ENCODE measurements at regions not wholly inside any gene's neighbourhood (a gene's known extent, or its start where the extent isn't known, plus 50 kb on each side); places are given as distances from the start of the nearest gene placed in this dataset.

DNA sequence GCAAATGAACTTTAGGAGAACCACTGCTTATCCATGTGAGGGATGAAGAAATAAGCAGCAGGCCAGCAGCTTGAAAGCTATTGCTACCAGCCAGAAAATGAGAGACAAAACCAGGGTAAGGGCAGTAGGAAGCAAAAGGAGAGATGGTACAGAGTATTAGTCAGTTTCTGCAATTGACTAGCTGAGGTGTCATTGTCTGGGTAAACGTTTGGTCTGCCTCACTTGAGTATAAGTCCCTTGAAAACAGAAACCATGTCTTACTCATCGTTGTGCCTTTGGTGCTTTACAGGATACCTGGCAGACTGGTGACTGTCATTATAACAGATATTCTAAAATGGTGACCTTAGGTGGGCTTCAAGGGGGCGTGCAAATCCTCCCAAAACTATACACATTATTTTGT is 63.9 kb upstream of the USP47 start:
- H3K36me3 ChIP-seq (ENCODE audit: control insufficient read depth in 3 of 3, insufficient read depth in 2 of 3, low read depth in 1 of 3, low read length in 3 of 3): no peaks in the 10 kb centered on the region
- H3K27ac ChIP-seq (ENCODE audit: low read depth in 1 of 3, low read length in 2 of 3): no peak overlapping the region
- WGBS, 3 donors: 35 to 64% (median 37%) methylated on average over 3 of the region's 3 CpGs
- no peaks in the 10 kb centered on the region for H3K9me3 ChIP-seq (ENCODE audit: control insufficient read depth in 2 of 2, insufficient read depth in 1 of 2, low read depth in 1 of 2, low read length in 1 of 2)
- H3K4me1 ChIP-seq (ENCODE audit: control insufficient read depth in 3 of 3, insufficient read depth in 2 of 3, low read depth in 1 of 3, low read length in 2 of 3): no peaks in the 10 kb centered on the region
- DNase-seq (no peak), FAIRE-seq (no peak)
- peaks cover 0 to 7% (median 2%) of the 10 kb centered on the region in 3 donors for H3K27me3 ChIP-seq (ENCODE audit: control insufficient read depth in 3 of 3, insufficient read depth in 3 of 3, low read length in 3 of 3)
- H3K4me3 ChIP-seq (ENCODE audit: low read depth in 1 of 3, low read length in 3 of 3): no peak overlapping the region

DNA sequence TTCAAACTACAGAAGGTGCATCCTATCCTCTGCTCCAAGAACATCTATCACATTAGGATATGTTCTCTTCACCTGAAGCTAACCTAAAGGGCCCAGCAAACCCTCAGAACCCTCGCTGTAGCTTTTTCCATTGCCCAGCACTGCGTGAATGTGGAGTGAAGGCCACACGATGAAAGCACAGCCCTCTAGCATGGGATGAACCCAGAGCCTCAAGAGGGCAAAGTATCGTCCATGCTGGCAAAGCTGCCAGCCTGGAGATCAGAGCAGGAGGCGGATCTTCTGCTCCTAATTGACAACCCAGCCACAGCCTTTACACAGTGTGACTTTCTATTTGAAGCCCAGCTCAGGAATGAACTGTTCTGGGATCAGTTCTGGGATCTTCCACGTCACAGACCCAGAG is 65.1 kb upstream of the USP47 start:
- FAIRE-seq (no peak), DNase-seq (no peak)
- Histone ChIP-seq H3K36me3 (ENCODE audit: control insufficient read depth in 3 of 3, insufficient read depth in 2 of 3, low read depth in 1 of 3, low read length in 3 of 3) (no peaks in the 10 kb centered on the region), H3K4me1 (ENCODE audit: control insufficient read depth in 3 of 3, insufficient read depth in 2 of 3, low read depth in 1 of 3, low read length in 2 of 3) (no peaks in the 10 kb centered on the region), H3K9me3 (ENCODE audit: control insufficient read depth in 2 of 2, insufficient read depth in 1 of 2, low read depth in 1 of 2, low read length in 1 of 2) (no peaks in the 10 kb centered on the region), H3K4me3 (ENCODE audit: low read depth in 1 of 3, low read length in 3 of 3) (no peak overlapping the region), H3K27me3 (ENCODE audit: control insufficient read depth in 3 of 3, insufficient read depth in 3 of 3, low read length in 3 of 3) (peaks cover 0 to 7% (median 2%) of the 10 kb centered on the region in 3 donors), H3K27ac (ENCODE audit: low read depth in 1 of 3, low read length in 2 of 3) (no peak overlapping the region)
- WGBS, 3 donors: 47 to 80% (median 59%) methylated on average over 6 of the region's 6 CpGs

DNA sequence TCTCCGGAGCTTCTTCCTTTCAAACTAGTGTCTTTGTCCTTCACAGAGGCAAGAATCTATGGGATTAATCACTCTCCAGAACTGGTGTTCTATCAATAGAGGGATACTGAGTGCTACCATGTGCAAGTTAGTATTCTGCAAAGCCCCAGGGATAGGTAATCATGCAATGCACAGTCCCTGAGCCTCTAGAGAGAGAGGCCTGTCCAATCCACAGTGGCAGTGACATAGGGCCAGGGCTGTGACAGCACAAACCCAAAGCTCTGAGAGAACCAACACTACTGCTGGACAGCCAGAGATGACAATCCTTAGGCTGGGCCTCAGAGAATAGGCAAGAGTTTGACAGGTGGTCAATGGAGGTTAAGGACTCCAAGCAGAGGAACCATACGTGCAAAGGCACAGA is 66.8 kb upstream of the USP47 start:
- Histone ChIP-seq H3K4me1 (ENCODE audit: control insufficient read depth in 3 of 3, insufficient read depth in 2 of 3, low read depth in 1 of 3, low read length in 2 of 3) (no peaks in the 10 kb centered on the region), H3K9me3 (ENCODE audit: control insufficient read depth in 2 of 2, insufficient read depth in 1 of 2, low read depth in 1 of 2, low read length in 1 of 2) (no peaks in the 10 kb centered on the region), H3K27ac (ENCODE audit: low read depth in 1 of 3, low read length in 2 of 3) (no peak overlapping the region), H3K27me3 (ENCODE audit: control insufficient read depth in 3 of 3, insufficient read depth in 3 of 3, low read length in 3 of 3) (peaks cover 0 to 8% (median 2%) of the 10 kb centered on the region in 3 donors), H3K36me3 (ENCODE audit: control insufficient read depth in 3 of 3, insufficient read depth in 2 of 3, low read depth in 1 of 3, low read length in 3 of 3) (no peaks in the 10 kb centered on the region), H3K4me3 (ENCODE audit: low read depth in 1 of 3, low read length in 3 of 3) (no peak overlapping the region)
- 88 to 91% (median 90%) methylated on average over 2 of the region's 2 CpGs for WGBS, 3 donors
- FAIRE-seq (no peak), DNase-seq (no peak)

DNA sequence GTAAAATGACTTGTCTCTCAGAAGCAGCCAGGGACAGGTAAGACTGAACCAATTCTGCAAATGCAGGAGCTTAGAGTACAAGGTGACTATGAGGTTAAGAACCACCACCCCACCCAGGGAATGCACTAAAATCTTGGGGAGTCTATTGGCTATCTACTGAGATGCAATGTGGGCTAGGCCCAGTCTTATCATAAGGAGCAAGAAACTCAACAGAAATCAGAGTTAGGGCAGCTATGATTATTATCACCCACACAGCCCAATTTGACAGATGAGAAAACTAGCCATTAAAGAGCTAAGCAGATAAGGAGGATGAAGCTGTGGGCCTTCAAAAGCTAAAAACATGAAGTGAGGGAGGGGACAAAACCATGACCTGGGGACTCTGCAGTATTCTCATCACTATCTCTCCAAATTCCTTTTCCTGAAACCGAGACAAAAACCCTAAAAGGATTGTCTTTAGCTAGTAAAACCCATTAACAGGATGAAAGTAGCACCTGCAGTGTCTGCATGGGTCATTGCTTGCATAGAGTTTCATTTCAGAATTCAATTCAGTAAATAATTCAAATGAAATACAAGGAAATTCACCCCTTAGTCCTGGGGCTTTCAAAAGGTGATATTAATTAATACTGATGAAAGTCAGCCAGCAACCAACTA is 68.8 kb upstream of the USP47 start:
- no peak overlapping the region for H3K4me3 ChIP-seq (ENCODE audit: low read depth in 1 of 3, low read length in 3 of 3)
- H3K4me1 ChIP-seq (ENCODE audit: control insufficient read depth in 3 of 3, insufficient read depth in 2 of 3, low read depth in 1 of 3, low read length in 2 of 3): no peaks in the 10 kb centered on the region
- no peak overlapping the region for H3K27ac ChIP-seq (ENCODE audit: low read depth in 1 of 3, low read length in 2 of 3)
- DNase-seq (no peak), FAIRE-seq (no peak)
- 40 to 66% (median 48%) methylated on average over 1 of the region's 1 CpG for WGBS, 3 donors
- no peaks in the 10 kb centered on the region for H3K9me3 ChIP-seq (ENCODE audit: control insufficient read depth in 2 of 2, insufficient read depth in 1 of 2, low read depth in 1 of 2, low read length in 1 of 2)
- no peaks in the 10 kb centered on the region for H3K36me3 ChIP-seq (ENCODE audit: control insufficient read depth in 3 of 3, insufficient read depth in 2 of 3, low read depth in 1 of 3, low read length in 3 of 3)
- H3K27me3 ChIP-seq (ENCODE audit: control insufficient read depth in 3 of 3, insufficient read depth in 3 of 3, low read length in 3 of 3): peaks cover 0 to 11% (median 2%) of the 10 kb centered on the region in 3 donors

DNA sequence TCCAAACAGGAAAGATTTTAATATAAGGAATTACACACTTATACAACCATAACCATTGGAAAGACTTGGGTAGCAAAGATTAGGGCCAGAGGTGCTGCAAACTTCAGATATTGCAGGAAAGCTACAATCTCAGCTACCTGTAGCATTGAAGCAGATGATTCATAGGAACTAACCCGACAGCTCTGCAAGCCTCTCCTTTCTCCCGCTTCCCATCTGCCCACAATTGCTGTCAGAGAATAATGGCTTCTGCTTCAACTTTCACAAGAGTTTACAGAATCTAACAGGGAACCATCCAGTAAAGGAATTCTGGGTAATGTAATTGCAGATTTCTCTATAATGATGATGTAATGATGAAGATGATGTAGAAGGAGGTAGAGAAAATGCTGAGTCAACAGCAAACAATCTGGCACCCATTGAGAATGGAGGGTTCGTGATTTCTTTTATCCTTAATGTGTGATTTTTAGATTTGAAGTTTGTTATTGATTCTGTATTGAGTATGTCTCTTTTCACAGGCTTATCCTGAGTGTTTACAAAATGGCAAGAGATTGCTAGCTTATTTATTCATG is 70.8 kb upstream of the USP47 start:
- no peaks in the 10 kb centered on the region for H3K9me3 ChIP-seq (ENCODE audit: control insufficient read depth in 2 of 2, insufficient read depth in 1 of 2, low read depth in 1 of 2, low read length in 1 of 2)
- WGBS, 3 donors: 77 to 86% (median 77%) methylated on average over 3 of the region's 3 CpGs
- peaks cover 0 to 15% (median 2%) of the 10 kb centered on the region in 3 donors for H3K27me3 ChIP-seq (ENCODE audit: control insufficient read depth in 3 of 3, insufficient read depth in 3 of 3, low read length in 3 of 3)
- no peak for FAIRE-seq
- H3K27ac ChIP-seq (ENCODE audit: low read depth in 1 of 3, low read length in 2 of 3): no peak overlapping the region
- H3K4me1 ChIP-seq (ENCODE audit: control insufficient read depth in 3 of 3, insufficient read depth in 2 of 3, low read depth in 1 of 3, low read length in 2 of 3): no peaks in the 10 kb centered on the region
- no peak for DNase-seq
- H3K36me3 ChIP-seq (ENCODE audit: control insufficient read depth in 3 of 3, insufficient read depth in 2 of 3, low read depth in 1 of 3, low read length in 3 of 3): no peaks in the 10 kb centered on the region
- no peak overlapping the region for H3K4me3 ChIP-seq (ENCODE audit: low read depth in 1 of 3, low read length in 3 of 3)

DNA sequence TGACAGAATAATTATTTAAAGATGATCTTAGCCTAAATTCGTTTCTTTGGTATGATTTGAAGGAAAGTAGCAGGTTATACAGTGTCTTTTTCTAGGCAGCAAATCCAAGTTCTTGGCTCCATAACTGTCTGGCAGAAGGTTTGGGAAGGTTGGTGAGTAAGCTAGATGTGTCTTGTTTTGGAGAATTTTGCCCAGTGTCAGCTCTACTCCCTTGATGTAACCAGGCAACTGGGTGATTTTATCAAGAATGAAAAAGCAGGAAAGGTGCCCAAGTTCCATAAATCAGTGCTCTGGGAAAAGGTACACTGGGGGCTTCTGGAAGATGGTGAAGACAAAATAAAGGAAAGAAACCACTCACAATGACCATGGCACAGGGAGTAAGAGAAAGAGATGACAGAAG is 71.5 kb upstream of the USP47 start:
- Histone ChIP-seq H3K4me1 (ENCODE audit: control insufficient read depth in 3 of 3, insufficient read depth in 2 of 3, low read depth in 1 of 3, low read length in 2 of 3) (no peaks in the 10 kb centered on the region), H3K27ac (ENCODE audit: low read depth in 1 of 3, low read length in 2 of 3) (no peak overlapping the region), H3K4me3 (ENCODE audit: low read depth in 1 of 3, low read length in 3 of 3) (no peak overlapping the region), H3K27me3 (ENCODE audit: control insufficient read depth in 3 of 3, insufficient read depth in 3 of 3, low read length in 3 of 3) (peaks cover 0 to 12% (median 2%) of the 10 kb centered on the region in 3 donors), H3K9me3 (ENCODE audit: control insufficient read depth in 2 of 2, insufficient read depth in 1 of 2, low read depth in 1 of 2, low read length in 1 of 2) (no peaks in the 10 kb centered on the region), H3K36me3 (ENCODE audit: control insufficient read depth in 3 of 3, insufficient read depth in 2 of 3, low read depth in 1 of 3, low read length in 3 of 3) (no peaks in the 10 kb centered on the region)
- WGBS, 3 donors: 50 to 70% (median 63%) methylated on average over 1 of the region's 1 CpG
- DNase-seq (no peak), FAIRE-seq (no peak)

DNA sequence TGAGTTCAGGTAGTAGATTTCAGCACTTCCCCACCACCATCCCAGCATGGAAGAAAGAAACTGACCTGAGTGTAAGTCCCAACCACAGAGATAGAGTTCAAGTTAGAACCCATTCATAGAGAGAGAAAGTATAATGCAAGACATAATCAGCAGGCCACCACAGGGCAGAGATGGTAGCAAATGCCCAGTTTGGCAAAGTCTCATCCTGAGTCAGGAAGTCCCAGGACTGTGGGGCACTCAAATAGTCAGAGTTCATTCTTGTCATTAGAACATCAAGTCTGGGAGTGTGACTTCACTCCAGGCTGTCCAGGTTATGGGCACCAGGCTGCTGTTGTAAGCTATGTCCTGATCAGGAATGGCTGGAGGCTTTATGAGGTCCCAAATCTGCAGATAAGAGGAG is 72.0 kb upstream of the USP47 start:
- H3K36me3 ChIP-seq (ENCODE audit: control insufficient read depth in 3 of 3, insufficient read depth in 2 of 3, low read depth in 1 of 3, low read length in 3 of 3): no peaks in the 10 kb centered on the region
- no peak overlapping the region for H3K27ac ChIP-seq (ENCODE audit: low read depth in 1 of 3, low read length in 2 of 3)
- DNase-seq (no peak), FAIRE-seq (no peak)
- no peaks in the 10 kb centered on the region for H3K4me1 ChIP-seq (ENCODE audit: control insufficient read depth in 3 of 3, insufficient read depth in 2 of 3, low read depth in 1 of 3, low read length in 2 of 3)
- no peaks in the 10 kb centered on the region for H3K9me3 ChIP-seq (ENCODE audit: control insufficient read depth in 2 of 2, insufficient read depth in 1 of 2, low read depth in 1 of 2, low read length in 1 of 2)
- H3K27me3 ChIP-seq (ENCODE audit: control insufficient read depth in 3 of 3, insufficient read depth in 3 of 3, low read length in 3 of 3): peaks cover 0 to 12% (median 2%) of the 10 kb centered on the region in 3 donors
- H3K4me3 ChIP-seq (ENCODE audit: low read depth in 1 of 3, low read length in 3 of 3): no peak overlapping the region

DNA sequence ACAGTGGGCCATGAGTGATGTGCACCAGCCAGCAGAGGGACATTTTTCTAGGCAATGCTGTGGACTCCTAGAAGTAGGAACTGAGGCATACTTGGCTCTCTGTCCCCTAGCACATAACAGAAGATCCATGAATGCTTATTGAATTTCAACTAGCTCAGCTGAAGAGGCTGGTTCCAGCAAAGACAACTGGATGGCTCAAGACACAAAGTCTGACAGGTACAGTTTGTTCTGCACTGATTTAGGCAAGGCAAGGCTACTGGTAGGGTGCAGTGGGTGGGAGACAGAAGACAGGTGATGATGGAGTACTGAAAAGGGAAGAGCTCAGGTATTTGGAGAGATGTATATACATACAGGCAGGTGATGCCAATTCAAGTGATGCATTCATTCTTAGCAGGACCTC is 72.4 kb upstream of the USP47 start:
- Histone ChIP-seq H3K9me3 (ENCODE audit: control insufficient read depth in 2 of 2, insufficient read depth in 1 of 2, low read depth in 1 of 2, low read length in 1 of 2) (no peaks in the 10 kb centered on the region), H3K4me1 (ENCODE audit: control insufficient read depth in 3 of 3, insufficient read depth in 2 of 3, low read depth in 1 of 3, low read length in 2 of 3) (no peaks in the 10 kb centered on the region), H3K27me3 (ENCODE audit: control insufficient read depth in 3 of 3, insufficient read depth in 3 of 3, low read length in 3 of 3) (peaks cover 0 to 12% (median 2%) of the 10 kb centered on the region in 3 donors), H3K4me3 (ENCODE audit: low read depth in 1 of 3, low read length in 3 of 3) (no peak overlapping the region), H3K27ac (ENCODE audit: low read depth in 1 of 3, low read length in 2 of 3) (no peak overlapping the region), H3K36me3 (ENCODE audit: control insufficient read depth in 3 of 3, insufficient read depth in 2 of 3, low read depth in 1 of 3, low read length in 3 of 3) (no peaks in the 10 kb centered on the region)
- DNase-seq (no peak), FAIRE-seq (no peak)

DNA sequence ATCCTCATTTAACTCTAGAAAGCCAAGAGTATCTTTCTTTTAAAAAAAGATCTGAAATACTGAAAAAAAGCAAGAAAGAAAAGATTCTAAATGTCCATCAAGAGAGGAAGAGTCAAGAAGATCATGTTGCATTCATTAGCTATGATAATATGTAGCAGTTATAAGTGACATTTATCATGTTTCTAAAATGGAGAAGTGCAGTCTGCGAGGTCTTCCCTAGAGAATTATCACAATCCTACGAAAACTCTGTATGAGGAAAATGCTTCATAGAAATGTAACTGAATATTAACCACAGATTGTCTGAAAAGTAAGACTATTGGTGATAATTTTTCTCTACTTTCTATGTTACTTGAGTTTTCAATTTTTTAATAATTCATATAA is 77.4 kb upstream of the USP47 start:
- FAIRE-seq (no peak), DNase-seq (no peak)
- Histone ChIP-seq H3K27me3 (ENCODE audit: control insufficient read depth in 3 of 3, insufficient read depth in 3 of 3, low read length in 3 of 3) (peaks cover 0 to 17% (median 2%) of the 10 kb centered on the region in 3 donors), H3K27ac (ENCODE audit: low read depth in 1 of 3, low read length in 2 of 3) (no peak overlapping the region), H3K9me3 (ENCODE audit: control insufficient read depth in 2 of 2, insufficient read depth in 1 of 2, low read depth in 1 of 2, low read length in 1 of 2) (no peaks in the 10 kb centered on the region), H3K36me3 (ENCODE audit: control insufficient read depth in 3 of 3, insufficient read depth in 2 of 3, low read depth in 1 of 3, low read length in 3 of 3) (no peaks in the 10 kb centered on the region), H3K4me1 (ENCODE audit: control insufficient read depth in 3 of 3, insufficient read depth in 2 of 3, low read depth in 1 of 3, low read length in 2 of 3) (no peaks in the 10 kb centered on the region), H3K4me3 (ENCODE audit: low read depth in 1 of 3, low read length in 3 of 3) (no peak overlapping the region)
- 60 to 83% (median 80%) methylated on average over 2 of the region's 2 CpGs for WGBS, 3 donors

Data from small intestine (tissue), 7 donors.